HG03064 (cell line): ENCODE measurements at regions not wholly inside any gene's neighbourhood (a gene's known extent, or its start where the extent isn't known, plus 50 kb on each side); places are given as distances from the start of the nearest gene placed in this dataset.
A peak's percentile ranks its signal among the peaks of the same experiment; 100 is the strongest.

ENCODE experiments used
- ATAC-seq: cut with Tn5 transposase; IDR thresholded peaks from one replicate; pipeline ENCODE4 v1.9.1; 2021; ENCODE audit warnings: low read depth; ENCODE audit not compliant: unreplicated experiment

GRCh38 chr1:209326831-209327230 is 256.7 kb upstream of the CAMK1G start:
- ATAC-seq = no peak

- ATAC-seq = no peak
Measured at GRCh38 chr1:209328196-209328595, 255.3 kb upstream of the CAMK1G start.

DNA sequence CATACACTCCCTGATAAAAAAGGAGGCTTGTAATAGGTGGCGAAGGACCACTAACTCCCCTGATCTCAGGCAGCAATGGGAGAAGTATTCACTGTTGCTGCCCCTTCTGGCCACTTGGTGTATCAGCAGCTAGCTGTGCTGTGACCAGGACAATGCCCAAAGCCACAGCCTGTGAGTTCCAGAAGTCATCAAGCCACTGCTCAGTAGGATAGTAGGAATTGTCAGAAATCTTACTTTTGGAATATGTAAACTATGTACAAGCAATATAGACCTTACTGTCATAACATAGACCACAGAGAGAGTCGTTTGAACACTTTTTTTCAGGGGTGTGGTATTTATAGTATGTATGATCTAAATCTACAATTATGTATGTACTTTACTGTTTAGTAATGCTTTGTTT is 248.3 kb upstream of the CAMK1G start:
- peak; percentile 75 for ATAC-seq

GRCh38 chr1:209341146-209341545 is 242.4 kb upstream of the CAMK1G start:
- ATAC-seq = no peak

GRCh38 chr1:209341673-209342420 is 241.7 kb upstream of the CAMK1G start:
- ATAC-seq = no peak

- ATAC-seq = no peak
Measured at GRCh38 chr1:209342441-209343175, 240.9 kb upstream of the CAMK1G start.

- ATAC-seq = no peak
Measured at GRCh38 chr1:209343511-209343910, 240.0 kb upstream of the CAMK1G start.

- no peak for ATAC-seq
Measured at GRCh38 chr1:209344156-209344555, 239.4 kb upstream of the CAMK1G start.

GRCh38 chr1:209349363-209350308 is 233.9 kb upstream of the CAMK1G start:
- no peak for ATAC-seq

GRCh38 chr1:209353053-209353452 is 230.5 kb upstream of the CAMK1G start:
- ATAC-seq = no peak

DNA sequence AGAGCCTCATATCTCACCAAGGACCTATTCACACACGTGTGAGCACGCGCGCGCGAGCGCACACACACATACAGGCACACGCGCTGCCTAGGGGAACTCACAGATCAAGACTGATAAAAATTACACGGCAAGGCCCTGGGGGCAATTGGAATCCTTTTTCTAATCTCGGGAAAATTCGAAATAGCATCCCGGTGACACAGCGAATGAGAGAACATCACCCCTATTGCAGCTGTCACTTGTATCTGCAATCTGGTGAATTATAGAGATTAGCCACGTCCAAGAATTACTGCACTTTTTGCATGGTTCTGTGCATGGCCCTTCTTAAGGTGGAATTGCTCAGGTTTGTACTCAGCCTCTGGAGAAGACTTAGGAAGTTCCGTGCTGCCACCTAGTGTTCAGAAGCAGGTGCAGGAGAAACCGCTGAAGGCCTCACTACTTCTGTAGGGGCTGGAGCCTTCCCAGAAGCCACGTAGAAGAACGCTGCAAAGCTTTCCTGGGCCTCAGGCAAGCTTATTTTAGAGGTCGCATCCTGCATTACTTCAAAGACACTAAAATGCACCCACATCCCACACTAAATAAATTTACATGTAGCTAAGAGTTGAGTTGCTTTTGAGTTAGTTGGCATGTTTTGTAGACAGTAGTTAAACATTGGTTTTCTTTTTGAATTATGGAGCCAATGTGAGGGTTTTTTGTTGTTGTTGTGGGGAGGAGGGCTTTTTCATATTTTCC is 229.2 kb upstream of the CAMK1G start:
- peak; percentile 91 for ATAC-seq

DNA sequence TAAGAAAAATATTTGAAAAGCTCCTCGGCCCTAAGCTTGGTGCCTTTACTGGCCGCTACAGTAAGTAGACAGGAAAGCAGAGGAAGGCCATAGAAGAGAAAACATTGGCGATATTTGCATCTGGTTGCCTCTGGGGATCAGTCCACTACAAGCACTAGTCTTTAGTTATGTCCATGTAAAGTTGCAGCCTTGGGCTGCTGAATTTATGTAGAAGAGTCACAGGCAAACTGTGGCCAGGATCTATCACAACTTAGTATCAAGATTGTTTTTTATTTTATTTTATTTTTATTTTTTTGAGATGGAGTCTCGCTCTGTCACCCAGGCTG is 228.7 kb upstream of the CAMK1G start:
- no peak for ATAC-seq

DNA sequence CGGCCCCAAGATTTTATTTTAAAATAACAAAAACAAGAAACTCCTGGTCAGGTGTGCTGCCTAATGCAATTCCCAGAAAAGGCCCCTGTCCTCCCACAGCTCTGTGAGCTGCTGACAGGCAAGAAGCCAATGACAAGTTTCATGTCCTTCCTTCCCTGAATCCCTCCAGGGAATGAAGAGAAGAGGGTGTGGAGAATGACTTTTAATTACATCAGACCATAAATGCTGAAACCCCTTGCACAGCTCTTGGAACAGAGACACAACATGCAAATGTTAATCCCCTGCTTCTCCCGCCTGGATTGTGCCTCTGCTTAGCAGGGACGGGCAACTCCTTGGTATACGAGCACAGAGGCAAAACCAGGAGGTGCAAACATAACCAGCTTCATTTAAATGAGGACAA is 228.1 kb upstream of the CAMK1G start:
- ATAC-seq = no peak

DNA sequence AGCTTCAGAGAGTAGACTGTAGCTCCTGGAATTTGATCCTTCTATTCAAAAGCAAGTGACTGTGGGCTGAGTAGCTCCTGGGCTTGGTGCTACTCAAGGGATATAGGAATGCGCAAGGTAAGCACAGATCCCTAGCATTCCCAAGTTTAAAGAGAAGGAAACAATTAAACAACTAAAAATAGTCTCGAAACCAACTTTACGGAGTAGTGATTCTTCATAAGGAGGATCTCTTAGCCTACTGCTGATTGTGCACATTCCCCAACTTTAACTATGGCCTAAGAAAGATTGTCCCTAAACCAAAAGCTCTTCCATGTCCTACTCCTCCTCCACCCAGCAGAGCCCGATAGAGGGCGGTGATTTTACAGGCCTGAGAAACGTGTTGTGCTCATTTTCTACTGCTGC is 226.5 kb upstream of the CAMK1G start:
- no peak for ATAC-seq

- ATAC-seq = no peak
Measured at GRCh38 chr1:209363112-209363511, 220.4 kb upstream of the CAMK1G start.

GRCh38 chr1:209364716-209365115 is 218.8 kb upstream of the CAMK1G start:
- no peak for ATAC-seq

GRCh38 chr1:209367061-209367772 is 216.3 kb upstream of the CAMK1G start:
- ATAC-seq = no peak

GRCh38 chr1:209368864-209369598 is 214.5 kb upstream of the CAMK1G start:
- ATAC-seq = no peak
